ENCODE measurements at regions not wholly inside any gene's neighbourhood (a gene's known extent, or its start where the extent isn't known, plus 50 kb on each side); places are given as distances from the start of the nearest gene placed in this dataset.
A peak's percentile ranks its signal among the peaks of the same experiment; 100 is the strongest.

GRCh38 chr2:51760441-51760840 lies 728.5 kb upstream of the NRXN1 start:
- no peaks in the 10 kb centered on the region for H3K36me3 ChIP-seq
- TF ChIP-seq, protein P1, sequence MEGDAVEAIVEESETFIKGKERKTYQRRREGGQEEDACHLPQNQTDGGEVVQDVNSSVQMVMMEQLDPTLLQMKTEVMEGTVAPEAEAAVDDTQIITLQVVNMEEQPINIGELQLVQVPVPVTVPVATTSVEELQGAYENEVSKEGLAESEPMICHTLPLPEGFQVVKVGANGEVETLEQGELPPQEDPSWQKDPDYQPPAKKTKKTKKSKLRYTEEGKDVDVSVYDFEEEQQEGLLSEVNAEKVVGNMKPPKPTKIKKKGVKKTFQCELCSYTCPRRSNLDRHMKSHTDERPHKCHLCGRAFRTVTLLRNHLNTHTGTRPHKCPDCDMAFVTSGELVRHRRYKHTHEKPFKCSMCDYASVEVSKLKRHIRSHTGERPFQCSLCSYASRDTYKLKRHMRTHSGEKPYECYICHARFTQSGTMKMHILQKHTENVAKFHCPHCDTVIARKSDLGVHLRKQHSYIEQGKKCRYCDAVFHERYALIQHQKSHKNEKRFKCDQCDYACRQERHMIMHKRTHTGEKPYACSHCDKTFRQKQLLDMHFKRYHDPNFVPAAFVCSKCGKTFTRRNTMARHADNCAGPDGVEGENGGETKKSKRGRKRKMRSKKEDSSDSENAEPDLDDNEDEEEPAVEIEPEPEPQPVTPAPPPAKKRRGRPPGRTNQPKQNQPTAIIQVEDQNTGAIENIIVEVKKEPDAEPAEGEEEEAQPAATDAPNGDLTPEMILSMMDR (IDR thresholded peaks at IDR 0.05), result no peak
- no peaks in the 10 kb centered on the region for H3K27me3 ChIP-seq
- ATAC-seq, result no peak
- no peak overlapping the region for H3K4me3 ChIP-seq
- no peak for DNase-seq
- intact Hi-C loops (cut with DNase I), result no loop called here
- no peaks in the 10 kb centered on the region for H3K4me1 ChIP-seq
- H3K9me3 ChIP-seq, result no peaks in the 10 kb centered on the region
- H3K27ac ChIP-seq, result no peak overlapping the region

- TF ChIP-seq, protein P1 (IDR thresholded peaks at IDR 0.05), result no peak
- Histone ChIP-seq H3K36me3 (no peaks in the 10 kb centered on the region), H3K4me3 (no peak overlapping the region), H3K27ac (no peak overlapping the region), H3K9me3 (no peaks in the 10 kb centered on the region), H3K4me1 (no peaks in the 10 kb centered on the region), H3K27me3 (no peaks in the 10 kb centered on the region)
- no peak for DNase-seq
- ATAC-seq, result no peak
- intact Hi-C loops (cut with DNase I), result no loop called here
These were observed 726.1 kb upstream of the NRXN1 start for GRCh38 chr2:51758081-51758480.

DNA sequence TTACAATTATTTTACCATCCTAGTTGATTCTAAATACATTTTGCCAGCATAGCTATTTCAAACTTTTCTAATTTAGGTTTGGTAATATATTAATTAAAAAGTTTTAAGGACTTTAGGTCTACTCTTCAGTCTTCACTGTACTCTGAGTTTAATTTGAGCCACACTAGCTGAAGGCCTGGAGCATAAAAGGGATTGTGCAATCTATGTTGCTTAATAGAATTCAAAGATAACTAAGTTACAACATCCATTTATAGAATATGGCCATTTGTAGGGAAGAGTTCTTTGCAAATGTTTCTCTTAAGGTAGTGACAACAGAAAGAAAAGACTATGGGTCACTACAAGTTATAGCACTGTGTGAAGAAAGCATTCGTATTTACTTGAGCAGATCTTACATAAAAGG lies 702.2 kb upstream of the NRXN1 start:
- H3K27ac ChIP-seq, result no peak overlapping the region
- peak in 1 of 4 donors; percentile 8 for DNase-seq
- intact Hi-C loops (cut with DNase I), result no loop called here

DNA sequence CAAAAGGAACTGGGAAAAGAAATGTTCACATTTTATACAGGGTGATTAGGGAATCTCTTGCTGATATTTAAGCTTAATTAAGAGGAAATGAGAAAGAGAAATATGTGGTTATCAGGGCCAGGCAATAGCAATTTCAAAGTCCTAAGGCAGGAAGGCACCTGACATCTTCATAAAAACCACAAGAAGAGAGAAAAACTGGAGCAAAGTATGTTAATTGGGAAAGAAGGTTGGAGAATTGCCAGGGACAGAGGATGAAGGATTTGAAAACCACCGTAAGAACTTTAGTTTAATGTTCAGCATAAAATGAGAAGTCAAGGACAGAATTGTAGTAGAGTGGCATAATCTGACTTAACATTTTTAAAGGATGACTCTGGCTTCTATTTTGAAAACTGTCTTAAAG lies 691.8 kb upstream of the NRXN1 start:
- intact Hi-C loops (cut with DNase I), result no loop called here
- no peaks in the 10 kb centered on the region for H3K36me3 ChIP-seq
- ATAC-seq (no peak), DNase-seq (no peak)
- no peaks in the 10 kb centered on the region for H3K27me3 ChIP-seq
- no peak overlapping the region for H3K27ac ChIP-seq
- TF ChIP-seq, protein P1 (IDR thresholded peaks at IDR 0.05), result no peak
- no peaks in the 10 kb centered on the region for H3K9me3 ChIP-seq
- H3K4me3 ChIP-seq, result no peak overlapping the region
- H3K4me1 ChIP-seq, result no peaks in the 10 kb centered on the region

More for the DNA sequence above, 702.2 kb upstream of the NRXN1 start:
- ATAC-seq, result no peak
- Histone ChIP-seq H3K4me1 (no peaks in the 10 kb centered on the region), H3K36me3 (no peaks in the 10 kb centered on the region), H3K4me3 (no peak overlapping the region), H3K27me3 (no peaks in the 10 kb centered on the region), H3K9me3 (peaks cover 0 to 2% of the 10 kb centered on the region in 2 donors)
- TF ChIP-seq, protein P1 (IDR thresholded peaks at IDR 0.05), result no peak

DNA sequence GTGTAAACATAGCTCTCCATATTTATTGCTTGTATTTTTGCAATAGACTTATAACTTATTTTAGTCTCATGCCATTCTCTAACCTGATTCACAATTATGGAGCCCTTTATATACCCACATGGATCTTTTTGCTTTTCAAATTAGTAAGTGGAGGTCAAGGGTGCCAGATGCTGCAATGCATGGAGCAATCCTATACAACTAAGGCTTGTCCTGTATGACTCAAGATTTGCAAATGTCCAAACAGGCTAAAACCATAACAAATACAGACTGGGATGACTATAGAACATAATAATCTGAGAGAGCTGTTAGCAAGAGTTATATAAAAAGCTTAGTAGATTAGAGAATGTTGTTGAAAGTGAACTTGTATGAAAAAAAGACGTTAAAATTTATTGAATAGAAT lies 690.4 kb upstream of the NRXN1 start:
- DNase-seq (no peak), ATAC-seq (no peak)
- H3K4me1 ChIP-seq, result no peaks in the 10 kb centered on the region
- TF ChIP-seq, protein P1 (IDR thresholded peaks at IDR 0.05), result no peak
- no peak overlapping the region for H3K27ac ChIP-seq
- no peak overlapping the region for H3K4me3 ChIP-seq
- intact Hi-C loops (cut with DNase I), result no loop called here
- H3K36me3 ChIP-seq, result no peaks in the 10 kb centered on the region
- H3K9me3 ChIP-seq, result no peaks in the 10 kb centered on the region
- no peaks in the 10 kb centered on the region for H3K27me3 ChIP-seq
